GM23338 (cell line): ENCODE measurements at regions not wholly inside any gene's neighbourhood (a gene's known extent, or its start where the extent isn't known, plus 50 kb on each side); places are given as distances from the start of the nearest gene placed in this dataset.

Experiments
- ATAC-seq: fragments of 200-7000 bp; cut with Tn5 transposase; 3 replicates; pipeline ENCODE4 v1.9.1; 2020
- DNase-seq: peaks from one replicate; pipeline ENCODE4 v3.0.0-alpha.2; 2015; ENCODE audit warnings: low spot score
- H2AFZ ChIP-seq: fragments of 200-600 bp; sonication (generic); 2 replicates; pipeline ENCODE4 v1.8.0; 2016; ENCODE audit warnings: antibody characterized with exemption, mild to moderate bottlenecking, moderate library complexity
- H3F3A ChIP-seq: fragments of 200-600 bp; sonication (generic); replicated peaks from 2 replicates; pipeline ENCODE4 v1.8.0; 2017; ENCODE audit warnings: antibody characterized with exemption, mixed run types, low read depth
- H3K27ac ChIP-seq: fragments of 200-600 bp; sonication (generic); 2 replicates; pipeline ENCODE4 v1.6.1; 2016; ENCODE audit warnings: low read depth
- H3K27me3 ChIP-seq: fragments of 200-600 bp; sonication (generic); 2 replicates; pipeline ENCODE4 v1.8.0; 2016; ENCODE audit warnings: mild to moderate bottlenecking, mixed run types, moderate library complexity; ENCODE audit not compliant: insufficient read depth
- H3K36me3 ChIP-seq: fragments of 200-600 bp; sonication (generic); 2 replicates; pipeline ENCODE4 v1.8.0; 2016; ENCODE audit warnings: mild to moderate bottlenecking; ENCODE audit not compliant: insufficient read depth
- H3K4me1 ChIP-seq: fragments of 200-600 bp; sonication (generic); 2 replicates; pipeline ENCODE4 v1.8.0; 2016; ENCODE audit warnings: mild to moderate bottlenecking, moderate library complexity; ENCODE audit not compliant: insufficient read depth
- H3K4me2 ChIP-seq: fragments of 200-600 bp; sonication (generic); 2 replicates; pipeline ENCODE4 v1.7.1; 2017; ENCODE audit warnings: mixed run types
- H3K4me3 ChIP-seq: fragments of 200-600 bp; sonication (generic); 2 replicates; pipeline ENCODE4 v1.6.1; 2016; ENCODE audit warnings: mixed run types
- H3K79me2 ChIP-seq: fragments of 200-600 bp; sonication (generic); replicated peaks from 2 replicates; pipeline ENCODE4 v1.8.0; 2017; ENCODE audit warnings: mild to moderate bottlenecking; ENCODE audit not compliant: insufficient read depth
- H3K9me2 ChIP-seq: fragments of 200-600 bp; sonication (generic); 2 replicates; pipeline ENCODE4 v1.8.0; 2017; ENCODE audit not compliant: insufficient read depth
- H4K20me1 ChIP-seq: fragments of 200-600 bp; sonication (generic); replicated peaks from 2 replicates; pipeline ENCODE4 v1.8.0; 2017; ENCODE audit warnings: mild to moderate bottlenecking; ENCODE audit not compliant: insufficient read depth
- H3K27ac Mint-ChIP-seq: 2 replicates; pipeline ENCODE4 v1.8.0; 2020; ENCODE audit warnings: inconsistent platforms, mild to moderate bottlenecking, moderate library complexity, mixed read lengths
- H3K27me3 Mint-ChIP-seq: 3 replicates; pipeline ENCODE4 v1.8.0; 2022; ENCODE audit warnings: low read depth, mild to moderate bottlenecking, moderate library complexity, mixed read lengths, inconsistent platforms; ENCODE audit not compliant: insufficient read depth, poor library complexity
- H3K36me3 Mint-ChIP-seq: 3 replicates; pipeline ENCODE4 v1.8.0; 2021; ENCODE audit warnings: low read depth, mild to moderate bottlenecking, inconsistent platforms, moderate library complexity, mixed read lengths
- H3K4me1 Mint-ChIP-seq: 3 replicates; pipeline ENCODE4 v1.8.0; 2020; ENCODE audit warnings: mild to moderate bottlenecking, inconsistent platforms, mixed read lengths
- H3K4me3 Mint-ChIP-seq: 3 replicates; pipeline ENCODE4 v1.8.0; 2021; ENCODE audit warnings: moderate library complexity, mild to moderate bottlenecking, inconsistent platforms, mixed read lengths
- H3K9me3 Mint-ChIP-seq: 3 replicates; pipeline ENCODE4 v1.8.0; 2020; ENCODE audit warnings: moderate library complexity, mild to moderate bottlenecking, inconsistent platforms, mixed read lengths
- CREB1 ChIP-seq: fragments of 250-450 bp; sonication (Bioruptor Pico); IDR thresholded peaks from 2 replicates; pipeline ENCODE4 v1.5.0; 2020; ENCODE audit warnings: low read depth, mild to moderate bottlenecking, moderate library complexity
- EZH2phosphoT487 ChIP-seq: fragments of 200-600 bp; sonication (generic); IDR thresholded peaks from one replicate; pipeline ENCODE4 v1.8.1; 2018; ENCODE audit warnings: antibody characterized with exemption; ENCODE audit not compliant: unreplicated experiment
- NANOG ChIP-seq: IDR thresholded peaks from 2 replicates; pipeline ENCODE4 v1.6.1; 2016; ENCODE audit warnings: antibody characterized with exemption, borderline replicate concordance
- STAT1 ChIP-seq: IDR thresholded peaks from one replicate; pipeline ENCODE4 v1.6.1; 2016; ENCODE audit warnings: antibody characterized with exemption; ENCODE audit not compliant: unreplicated experiment
- ZNF462 ChIP-seq: fragments of 250-450 bp; sonication (Bioruptor Pico); IDR thresholded peaks from 2 replicates; pipeline ENCODE4 v1.5.0; 2020; ENCODE audit warnings: mild to moderate bottlenecking, moderate library complexity
- TF ChIP-seq, protein P1 (sequence below), 2 experiments: fragments of 200-600 bp in 1 of 2; sonication (generic) in 1 of 2; conservative IDR thresholded peaks; 2 replicates each; pipeline versions ENCODE4 v1.5.1 to v1.6.1; 2016 to 2017; ENCODE audit warnings: antibody characterized with exemption in 2 of 2, low read depth in 2 of 2, mild to moderate bottlenecking in 2 of 2, moderate library complexity in 1 of 2

DNA sequence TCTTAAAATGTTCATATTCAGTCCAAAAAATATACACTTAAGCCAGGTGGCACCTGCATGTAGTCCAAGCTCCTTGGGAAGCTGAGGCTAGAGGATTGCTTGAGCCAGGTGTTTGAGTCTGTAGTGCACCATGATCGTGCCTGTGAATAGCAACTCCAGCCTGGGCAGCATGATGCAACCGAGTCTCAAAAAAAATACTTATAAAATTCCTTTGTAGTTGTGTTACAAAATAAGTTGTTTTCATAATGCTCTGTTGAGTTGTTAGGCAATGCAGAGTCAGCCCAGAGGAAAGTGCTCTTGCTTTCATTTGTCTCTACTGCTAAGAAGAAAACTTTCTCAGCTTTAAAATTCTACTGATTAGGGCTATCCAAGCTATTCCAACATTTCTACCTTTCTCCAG is 442.8 kb upstream of the ARRDC4 start (continued):
- no peak for TF ChIP-seq CREB1 (CRISPR knock-in tag)
- no peak for TF ChIP-seq STAT1
- TF ChIP-seq, protein P1, sequence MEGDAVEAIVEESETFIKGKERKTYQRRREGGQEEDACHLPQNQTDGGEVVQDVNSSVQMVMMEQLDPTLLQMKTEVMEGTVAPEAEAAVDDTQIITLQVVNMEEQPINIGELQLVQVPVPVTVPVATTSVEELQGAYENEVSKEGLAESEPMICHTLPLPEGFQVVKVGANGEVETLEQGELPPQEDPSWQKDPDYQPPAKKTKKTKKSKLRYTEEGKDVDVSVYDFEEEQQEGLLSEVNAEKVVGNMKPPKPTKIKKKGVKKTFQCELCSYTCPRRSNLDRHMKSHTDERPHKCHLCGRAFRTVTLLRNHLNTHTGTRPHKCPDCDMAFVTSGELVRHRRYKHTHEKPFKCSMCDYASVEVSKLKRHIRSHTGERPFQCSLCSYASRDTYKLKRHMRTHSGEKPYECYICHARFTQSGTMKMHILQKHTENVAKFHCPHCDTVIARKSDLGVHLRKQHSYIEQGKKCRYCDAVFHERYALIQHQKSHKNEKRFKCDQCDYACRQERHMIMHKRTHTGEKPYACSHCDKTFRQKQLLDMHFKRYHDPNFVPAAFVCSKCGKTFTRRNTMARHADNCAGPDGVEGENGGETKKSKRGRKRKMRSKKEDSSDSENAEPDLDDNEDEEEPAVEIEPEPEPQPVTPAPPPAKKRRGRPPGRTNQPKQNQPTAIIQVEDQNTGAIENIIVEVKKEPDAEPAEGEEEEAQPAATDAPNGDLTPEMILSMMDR (conservative IDR thresholded peaks at IDR 0.05; ENCODE audit: low read depth in 2 of 2) = no peak

DNA sequence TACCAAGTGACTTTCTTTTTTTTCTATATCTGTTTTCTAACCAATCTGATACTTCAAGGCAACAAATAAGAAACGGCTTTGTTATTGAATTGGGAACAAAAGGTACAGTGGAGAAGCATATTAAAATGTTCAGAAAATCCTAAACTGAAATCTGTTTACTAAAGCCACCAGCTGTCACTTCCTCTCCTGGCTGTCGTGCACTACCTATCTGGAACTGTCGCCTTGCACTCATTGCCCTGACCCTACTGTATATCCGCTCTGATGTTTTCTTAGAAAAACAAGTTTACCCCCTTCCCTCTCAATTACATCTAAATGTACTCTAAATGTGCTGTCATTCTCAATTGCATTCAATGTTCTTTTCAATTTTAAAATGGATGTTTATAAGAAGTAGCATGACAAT is 439.8 kb upstream of the ARRDC4 start:
- H3K27ac Mint-ChIP-seq = peak overlapping the region; percentile 22; the same call in 1 of the 2 replicates
- no peak overlapping the region; the same call in 1 of the 2 replicates for H3K4me2 ChIP-seq
- ATAC-seq = no peak
- H3K4me1 ChIP-seq = peaks cover 9% of the 10 kb centered on the region; the same call in 1 of the 2 replicates
- no peak for TF ChIP-seq STAT1
- TF ChIP-seq ZNF462 (CRISPR knock-in tag) = no peak
- TF ChIP-seq CREB1 (CRISPR knock-in tag) = no peak
- no peak for TF ChIP-seq NANOG
- TF ChIP-seq EZH2phosphoT487 = no peak
- H3K27me3 ChIP-seq = no peaks in the 10 kb centered on the region
- no peaks in the 10 kb centered on the region for H3F3A ChIP-seq
- H3K27ac ChIP-seq = no peak overlapping the region
- H3K4me3 Mint-ChIP-seq = no peak overlapping the region
- H4K20me1 ChIP-seq = no peaks in the 10 kb centered on the region
- no peaks in the 10 kb centered on the region for H3K36me3 Mint-ChIP-seq
- H3K9me2 ChIP-seq = peaks cover 7% of the 10 kb centered on the region
- no peak for DNase-seq
- no peak overlapping the region for H3K4me3 ChIP-seq
- no peak overlapping the region for H2AFZ ChIP-seq
- peaks cover 22% of the 10 kb centered on the region for H3K4me1 Mint-ChIP-seq
- no peaks in the 10 kb centered on the region for H3K9me3 Mint-ChIP-seq
- no peaks in the 10 kb centered on the region for H3K79me2 ChIP-seq
- H3K36me3 ChIP-seq = no peaks in the 10 kb centered on the region
- H3K27me3 Mint-ChIP-seq = no peaks in the 10 kb centered on the region
